DOHH2 (cell line): ENCODE measurements at regions not wholly inside any gene's neighbourhood (a gene's known extent, or its start where the extent isn't known, plus 50 kb on each side); places are given as distances from the start of the nearest gene placed in this dataset.
"Not testable (repeated sequence)": the region's sequence is repeated elsewhere in the genome, so short reads cannot be mapped to it uniquely, and the experiment has no call there.

Experiments used
- EZH2phosphoT487 ChIP-seq: fragments of 200-600 bp; sonication (generic); IDR thresholded peaks from 2 replicates; pipeline ENCODE4 v1.6.1; 2017; ENCODE audit warnings: borderline replicate concordance, mild to moderate bottlenecking, antibody characterized with exemption, low read length, moderate library complexity, mixed read lengths
- TF ChIP-seq, protein P1 (sequence below): fragments of 200-600 bp; sonication (generic); IDR thresholded peaks from one replicate; pipeline ENCODE4 v1.5.1; 2014; ENCODE audit warnings: antibody characterized with exemption, mild to moderate bottlenecking, low read depth, low read length; ENCODE audit not compliant: poor library complexity, severe bottlenecking

DNA sequence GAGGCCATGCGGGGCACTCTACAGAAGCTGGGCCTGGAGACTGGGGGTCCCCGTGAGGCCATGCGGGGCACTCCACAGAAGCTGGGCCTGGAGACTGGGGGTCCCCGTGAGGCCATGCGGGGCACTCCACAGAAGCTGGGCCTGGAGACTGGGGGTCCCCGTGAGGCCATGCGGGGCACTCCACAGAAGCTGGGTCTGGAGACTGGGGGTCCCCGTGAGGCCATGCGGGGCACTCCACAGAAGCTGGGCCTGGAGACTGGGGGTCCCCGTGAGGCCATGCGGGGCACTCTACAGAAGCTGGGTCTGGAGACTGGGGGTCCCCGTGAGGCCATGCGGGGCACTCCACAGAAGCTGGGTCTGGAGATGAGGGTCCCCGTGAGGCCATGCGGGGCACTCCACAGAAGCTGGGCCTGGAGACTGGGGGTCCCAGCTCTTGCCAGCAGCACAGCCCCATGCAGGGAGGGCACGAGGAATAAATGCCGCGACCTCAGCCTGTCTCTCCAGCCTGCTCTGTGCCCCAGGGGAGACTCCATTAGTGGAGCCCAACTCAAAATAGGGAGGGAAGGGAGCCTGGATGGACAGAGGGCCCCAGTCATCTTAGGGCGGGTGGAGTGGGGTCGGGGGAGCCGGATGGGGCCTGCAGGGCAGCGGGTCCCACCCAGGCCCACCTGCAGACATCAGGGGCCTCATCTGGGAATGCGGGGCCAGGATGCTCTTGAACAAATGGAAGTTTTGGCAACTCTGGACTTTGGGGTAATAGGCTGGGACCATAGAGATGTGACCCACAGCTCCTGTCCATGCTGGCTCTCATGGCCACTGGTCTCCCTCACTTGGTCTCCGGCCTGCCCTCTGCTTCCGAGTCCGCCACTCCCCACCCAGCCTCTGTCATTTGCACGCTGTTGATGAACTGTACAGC, 343.6 kb upstream of the SFSWAP start:
- TF ChIP-seq, protein P1, sequence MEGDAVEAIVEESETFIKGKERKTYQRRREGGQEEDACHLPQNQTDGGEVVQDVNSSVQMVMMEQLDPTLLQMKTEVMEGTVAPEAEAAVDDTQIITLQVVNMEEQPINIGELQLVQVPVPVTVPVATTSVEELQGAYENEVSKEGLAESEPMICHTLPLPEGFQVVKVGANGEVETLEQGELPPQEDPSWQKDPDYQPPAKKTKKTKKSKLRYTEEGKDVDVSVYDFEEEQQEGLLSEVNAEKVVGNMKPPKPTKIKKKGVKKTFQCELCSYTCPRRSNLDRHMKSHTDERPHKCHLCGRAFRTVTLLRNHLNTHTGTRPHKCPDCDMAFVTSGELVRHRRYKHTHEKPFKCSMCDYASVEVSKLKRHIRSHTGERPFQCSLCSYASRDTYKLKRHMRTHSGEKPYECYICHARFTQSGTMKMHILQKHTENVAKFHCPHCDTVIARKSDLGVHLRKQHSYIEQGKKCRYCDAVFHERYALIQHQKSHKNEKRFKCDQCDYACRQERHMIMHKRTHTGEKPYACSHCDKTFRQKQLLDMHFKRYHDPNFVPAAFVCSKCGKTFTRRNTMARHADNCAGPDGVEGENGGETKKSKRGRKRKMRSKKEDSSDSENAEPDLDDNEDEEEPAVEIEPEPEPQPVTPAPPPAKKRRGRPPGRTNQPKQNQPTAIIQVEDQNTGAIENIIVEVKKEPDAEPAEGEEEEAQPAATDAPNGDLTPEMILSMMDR = not testable (repeated sequence)
- not testable (repeated sequence) for TF ChIP-seq EZH2phosphoT487
